ENCODE measurements at regions not wholly inside any gene's neighbourhood (a gene's known extent, or its start where the extent isn't known, plus 50 kb on each side); places are given as distances from the start of the nearest gene placed in this dataset.

DNA sequence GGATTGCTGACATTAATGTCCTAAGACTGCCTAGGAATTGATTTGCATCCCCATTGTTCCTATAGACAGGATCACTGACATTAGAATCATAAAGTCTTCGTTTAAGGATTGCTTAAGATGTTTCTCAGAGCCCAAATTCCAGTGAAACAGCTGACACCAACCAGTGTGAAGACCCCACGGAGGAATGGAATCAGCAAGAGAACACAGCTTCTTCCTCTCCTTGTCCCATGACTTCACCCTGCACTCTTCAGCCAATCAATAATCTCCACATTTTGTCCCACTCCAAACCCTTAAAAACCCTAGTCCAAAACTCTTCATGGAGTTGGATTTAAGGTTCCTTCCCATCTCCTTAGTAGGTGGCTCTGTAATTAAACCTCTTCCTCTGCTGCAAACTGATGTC, 157.0 kb upstream of the NDUFV2 start:
- no peak for DNase-seq

DNA sequence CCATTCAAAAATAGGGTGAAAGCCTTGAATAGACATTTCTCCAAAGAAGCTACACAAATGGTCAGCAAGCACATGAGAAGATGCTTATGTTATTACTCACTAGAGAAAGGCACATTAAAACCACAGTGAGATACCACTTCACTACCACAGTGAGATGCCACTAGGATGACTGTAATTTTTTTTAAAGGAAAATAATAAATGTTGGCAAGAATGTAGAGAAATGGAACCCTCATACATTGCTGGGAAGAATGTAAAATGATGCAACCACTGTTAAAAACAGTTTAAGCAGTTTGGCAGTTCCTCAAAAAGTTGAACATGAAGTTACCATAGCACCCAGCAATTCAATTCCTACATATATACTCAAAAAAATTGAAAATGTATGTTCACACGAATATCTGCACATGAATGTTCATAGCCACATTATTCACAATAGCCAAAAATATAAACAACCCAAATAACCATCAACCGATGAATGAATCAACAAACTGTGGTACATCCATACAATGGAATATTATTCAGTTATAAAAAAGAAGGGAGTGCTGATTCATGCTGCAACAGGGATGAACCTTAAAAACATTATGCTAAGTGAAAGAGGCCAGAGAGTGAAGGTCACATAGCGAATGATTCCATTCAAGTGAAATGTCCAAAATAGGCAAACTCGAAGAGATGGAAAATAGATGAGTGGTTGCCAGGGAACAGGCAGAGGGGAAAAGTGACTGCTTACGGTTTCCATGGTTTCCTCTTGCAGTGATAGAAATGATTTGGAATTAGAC, 156.2 kb upstream of the NDUFV2 start:
- DNase-seq = no peak

DNA sequence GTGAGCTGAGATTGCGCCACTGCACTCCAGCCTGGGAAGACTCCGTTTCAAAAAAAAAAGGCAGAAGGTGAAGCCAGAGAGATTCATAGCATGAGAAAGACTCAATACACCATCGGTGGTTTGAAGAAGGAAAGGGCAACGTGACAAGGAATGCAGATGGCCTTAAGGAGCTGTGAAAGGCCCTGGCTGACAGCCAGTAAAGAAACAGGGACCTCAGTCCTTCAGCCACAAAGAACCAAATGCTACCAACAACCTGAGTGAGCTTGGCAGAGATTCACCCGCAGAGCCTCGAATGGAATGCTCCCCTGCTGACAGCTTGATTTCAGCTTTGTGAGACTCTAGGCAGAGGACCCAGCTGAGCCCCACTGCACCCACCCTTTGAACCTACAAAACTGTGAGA, 154.9 kb upstream of the NDUFV2 start:
- no peak for DNase-seq

DNA sequence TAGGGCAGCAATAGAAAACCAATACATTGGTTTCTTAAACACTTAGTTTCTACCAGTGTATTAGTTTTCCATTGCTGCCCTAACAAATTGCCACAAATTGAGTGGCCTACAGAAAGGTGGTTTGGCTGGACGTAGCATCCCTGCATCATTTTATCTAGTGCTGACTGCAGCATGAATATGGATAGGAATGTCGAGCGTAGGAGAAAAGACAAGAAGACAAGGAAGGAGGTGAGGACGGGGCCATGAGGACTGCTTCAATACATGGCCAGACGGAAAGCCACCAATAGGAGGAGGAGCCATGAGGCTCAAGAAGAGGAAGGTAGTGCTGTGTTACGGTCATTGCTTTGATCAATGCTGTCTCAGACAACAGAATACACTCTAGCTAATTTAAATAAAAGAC, 154.5 kb upstream of the NDUFV2 start:
- no peak for DNase-seq

DNA sequence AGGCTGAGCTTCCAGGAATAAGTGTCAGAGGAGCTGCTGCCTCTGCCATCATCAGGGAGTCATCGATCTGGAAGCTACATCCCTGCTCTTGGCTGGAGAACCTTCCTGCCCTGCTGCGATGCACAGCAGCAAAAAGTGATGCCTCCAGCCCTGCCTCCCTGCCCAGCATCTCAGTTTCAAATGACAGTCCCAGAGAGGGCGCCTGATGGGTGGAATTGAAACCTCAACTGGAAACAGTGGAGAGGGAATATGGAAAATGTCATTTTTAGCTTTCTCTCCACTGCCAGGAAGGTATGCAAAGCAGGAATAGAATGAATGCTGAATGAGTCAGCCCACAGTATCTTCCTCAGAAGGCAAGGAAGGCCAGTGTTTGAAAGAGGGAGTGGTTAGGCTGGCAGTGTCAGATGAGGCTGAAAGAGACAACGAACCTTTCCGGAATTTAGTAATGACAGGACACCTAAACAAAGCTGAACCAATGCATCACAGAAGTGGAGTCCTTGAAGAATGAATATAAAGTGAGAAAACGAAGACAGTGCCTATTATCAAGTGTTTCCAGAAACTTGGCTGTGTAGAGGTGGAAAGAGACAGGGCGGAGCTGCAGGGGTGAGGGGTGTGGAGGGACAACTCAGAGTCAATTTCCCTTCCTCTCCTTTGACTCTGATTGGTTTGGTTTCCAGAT, 153.9 kb upstream of the NDUFV2 start:
- no peak for DNase-seq

DNA sequence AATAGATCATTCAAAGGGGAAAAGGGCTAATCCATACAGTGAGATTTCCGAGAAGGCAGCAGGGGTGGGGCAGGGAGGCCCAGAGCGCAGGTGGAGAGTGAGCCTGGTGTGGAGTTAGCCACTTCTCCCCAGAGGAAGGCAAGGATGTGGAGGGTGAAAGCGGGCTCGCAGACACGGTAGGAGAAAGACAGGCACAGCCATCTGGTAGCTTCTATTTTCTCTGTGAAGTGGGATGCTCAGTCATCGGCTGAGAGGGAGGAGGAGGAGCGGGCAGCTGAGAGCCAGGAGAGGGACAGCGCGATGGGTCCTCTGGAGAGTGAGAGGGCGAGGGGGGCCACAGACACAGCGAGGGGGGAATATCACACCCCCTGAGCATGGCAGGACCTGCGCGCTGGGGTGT, 153.3 kb upstream of the NDUFV2 start:
- DNase-seq = no peak

DNA sequence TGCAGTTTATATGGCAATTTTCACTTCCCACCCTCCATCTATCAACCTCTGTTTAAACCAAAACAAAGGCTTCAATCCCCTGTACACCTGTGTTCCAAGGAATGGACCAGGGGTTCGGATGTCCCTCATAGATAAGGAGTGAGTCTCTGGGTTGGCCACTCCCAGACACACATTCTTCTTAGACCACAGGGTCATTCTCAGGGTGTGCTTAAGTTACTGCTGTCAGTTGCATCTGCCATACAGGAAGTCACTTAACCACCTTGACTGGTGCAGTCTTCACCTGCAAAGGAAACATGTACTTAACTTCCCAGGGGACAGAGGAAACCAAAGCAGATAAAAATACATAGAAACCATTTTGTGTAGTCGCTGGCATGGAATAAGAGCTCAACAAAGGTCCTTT, 151.0 kb upstream of the NDUFV2 start:
- no peak for DNase-seq

DNA sequence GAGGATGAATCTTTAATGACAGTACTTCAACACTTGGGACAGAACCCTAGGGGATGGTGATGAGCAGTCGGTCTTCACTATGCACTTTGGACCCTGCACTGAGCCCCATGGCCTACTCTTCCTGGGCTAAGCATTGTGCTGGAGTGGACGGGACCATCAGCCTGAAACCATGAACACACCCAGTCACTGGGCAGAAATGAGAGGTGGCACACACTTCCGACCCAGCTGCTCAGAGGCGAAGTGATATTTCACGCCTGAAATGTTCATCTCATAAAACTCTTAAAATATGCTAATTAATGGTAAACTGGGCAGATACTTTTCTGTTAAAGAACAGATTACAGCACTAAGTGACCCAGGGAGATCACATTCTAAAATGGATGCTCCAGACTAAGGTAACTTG, 150.3 kb upstream of the NDUFV2 start:
- DNase-seq = no peak

DNA sequence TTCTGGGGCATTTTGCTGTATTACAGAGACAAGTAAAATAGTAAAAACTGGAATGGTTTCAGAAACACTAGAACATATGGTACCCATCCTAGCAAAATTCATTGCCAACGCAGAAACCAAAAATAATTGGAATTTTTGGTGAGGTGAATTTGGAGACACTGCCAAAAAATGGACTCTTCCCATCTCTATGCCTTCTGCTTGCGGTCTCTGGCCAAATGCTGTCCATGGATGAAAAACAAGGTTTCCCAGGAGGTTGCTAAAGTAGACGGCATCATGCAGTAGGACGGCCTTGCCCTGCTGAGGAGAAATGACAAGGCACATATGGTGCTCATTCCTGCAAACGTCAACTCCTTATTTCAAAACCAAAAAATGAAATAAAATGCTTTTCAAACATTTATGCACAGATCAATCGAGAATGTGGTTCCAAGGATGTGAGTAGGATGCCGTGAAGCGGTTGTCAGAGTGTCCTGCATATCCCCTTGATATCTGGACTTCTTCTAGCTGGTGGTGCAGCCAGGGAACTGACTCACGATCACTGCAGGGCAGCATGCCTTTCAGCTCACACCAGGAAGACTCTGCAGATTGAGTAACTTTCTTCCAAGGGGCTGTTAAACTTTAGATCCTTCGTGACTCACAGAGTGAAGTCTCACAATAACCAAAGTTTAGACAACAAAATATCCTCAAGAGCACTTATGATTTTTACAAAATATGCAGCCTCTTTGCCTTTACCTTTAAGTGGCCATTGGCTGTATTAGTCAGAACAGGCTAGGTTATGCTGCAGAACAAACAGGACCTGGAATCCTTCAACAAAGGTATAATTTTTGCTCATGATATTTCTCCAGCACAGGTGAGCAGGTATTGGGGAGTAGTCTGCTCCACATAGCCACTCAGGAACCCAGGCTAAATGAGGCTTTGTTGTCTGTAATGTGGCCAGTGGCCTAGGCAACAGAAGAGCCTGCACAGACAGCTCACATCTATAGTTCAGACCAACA, 149.4 kb upstream of the NDUFV2 start:
- DNase-seq = no peak

DNA sequence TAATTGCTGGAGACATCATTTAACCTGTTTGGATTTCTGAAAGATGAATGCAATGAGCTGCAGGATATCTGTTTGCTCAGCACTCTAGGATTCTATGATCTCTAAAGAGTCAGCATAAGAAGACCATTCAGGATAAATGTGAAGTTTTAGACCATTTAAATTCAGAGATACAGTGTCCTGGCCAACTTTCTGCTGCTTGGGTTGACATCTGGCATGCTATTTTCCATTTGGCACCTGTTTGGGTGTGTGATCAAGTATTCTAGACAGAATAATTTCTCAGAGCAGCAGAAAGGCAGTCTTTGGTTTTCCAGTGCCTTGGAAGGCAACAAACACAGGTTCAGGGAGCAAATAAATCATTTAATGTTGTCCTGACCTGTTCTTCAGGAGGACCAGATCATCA, 144.8 kb upstream of the NDUFV2 start:
- no peak for DNase-seq

DNA sequence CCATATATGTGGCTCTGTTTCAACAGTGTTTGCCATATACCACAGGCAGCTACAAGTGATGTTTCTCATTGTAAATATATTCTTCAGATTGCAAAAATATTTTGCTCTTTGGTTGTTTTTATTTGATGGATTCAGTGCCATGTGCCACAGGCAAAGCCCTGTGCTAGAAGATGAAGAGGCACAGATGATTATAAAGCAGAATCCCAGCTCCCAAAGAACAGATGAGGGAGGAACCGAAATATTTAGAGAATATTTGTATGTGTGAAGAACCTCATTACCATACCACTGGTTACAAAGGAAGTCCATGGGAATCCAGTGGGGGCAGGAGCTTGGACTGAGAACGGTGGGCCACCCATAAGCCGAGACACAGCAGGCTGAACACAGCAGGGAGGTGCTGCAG, 143.8 kb upstream of the NDUFV2 start:
- DNase-seq = no peak

DNA sequence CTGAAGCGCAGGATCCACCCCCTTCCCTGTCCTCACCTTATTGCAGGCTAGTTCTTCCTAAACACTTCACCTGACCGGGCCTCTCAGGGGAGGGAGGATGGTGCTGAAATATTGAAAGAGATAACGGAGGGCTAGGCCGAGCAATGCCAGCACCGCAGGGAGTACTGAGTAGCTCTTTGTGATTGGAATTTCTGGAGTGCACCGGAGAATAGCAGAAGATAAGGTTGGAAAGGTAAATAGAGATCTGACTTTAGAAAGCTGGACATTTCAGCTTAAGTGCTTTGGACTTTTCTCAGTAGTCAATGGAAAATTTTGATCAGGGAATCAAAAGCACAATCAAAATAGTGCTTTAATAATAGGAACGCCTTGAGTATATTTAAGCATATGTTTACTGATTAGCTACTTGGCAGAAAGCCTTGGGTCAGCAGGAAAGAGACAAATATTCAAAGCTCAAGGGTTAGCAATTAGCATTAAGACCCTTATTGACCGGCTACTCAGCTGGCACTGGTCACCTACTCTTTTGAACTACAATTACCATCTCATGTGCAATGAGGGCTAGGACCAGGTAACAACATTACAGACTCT, 142.9 kb upstream of the NDUFV2 start:
- DNase-seq = no peak

DNA sequence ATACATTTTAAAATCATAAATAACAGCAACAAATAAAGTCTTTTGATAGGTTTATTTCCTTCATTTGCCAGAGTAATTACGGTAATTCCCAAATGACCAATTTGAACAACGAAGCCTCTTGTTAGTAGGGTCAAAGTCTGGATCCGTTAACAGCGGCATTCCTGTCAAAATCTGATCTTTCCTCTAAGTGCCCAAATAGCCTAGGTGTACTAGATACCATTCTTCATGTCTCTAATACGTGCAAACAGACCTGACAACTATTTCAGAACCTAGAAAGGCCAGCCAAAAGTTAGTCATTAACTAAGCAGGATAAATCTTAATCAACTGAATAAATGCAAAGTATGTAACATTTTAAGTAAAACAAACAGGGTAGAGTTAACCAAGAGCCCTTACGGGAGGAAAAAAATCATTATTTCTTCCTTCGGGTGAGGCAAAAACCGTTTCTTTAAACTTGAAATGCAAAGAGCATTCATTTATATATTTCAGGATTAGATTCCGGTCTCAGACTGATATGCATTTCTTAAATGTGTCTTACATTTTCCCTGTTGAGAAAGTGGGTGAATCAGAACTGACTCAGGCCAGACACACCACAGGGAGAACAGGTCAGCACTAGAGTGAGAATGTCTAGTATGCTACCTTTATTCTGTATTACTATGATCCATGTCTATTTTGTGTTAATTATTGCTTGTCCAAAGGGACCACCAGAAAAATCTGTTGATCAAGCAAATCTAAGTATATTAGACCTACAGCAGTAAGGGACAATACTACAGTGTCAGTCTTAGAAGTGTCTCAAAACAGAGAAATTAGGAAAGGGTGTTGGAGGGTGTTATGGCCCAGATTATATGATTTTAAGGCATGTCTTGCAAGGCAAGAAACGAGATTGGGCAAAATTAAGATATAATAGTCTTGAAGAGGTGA, 141.5 kb upstream of the NDUFV2 start:
- DNase-seq = no peak

DNA sequence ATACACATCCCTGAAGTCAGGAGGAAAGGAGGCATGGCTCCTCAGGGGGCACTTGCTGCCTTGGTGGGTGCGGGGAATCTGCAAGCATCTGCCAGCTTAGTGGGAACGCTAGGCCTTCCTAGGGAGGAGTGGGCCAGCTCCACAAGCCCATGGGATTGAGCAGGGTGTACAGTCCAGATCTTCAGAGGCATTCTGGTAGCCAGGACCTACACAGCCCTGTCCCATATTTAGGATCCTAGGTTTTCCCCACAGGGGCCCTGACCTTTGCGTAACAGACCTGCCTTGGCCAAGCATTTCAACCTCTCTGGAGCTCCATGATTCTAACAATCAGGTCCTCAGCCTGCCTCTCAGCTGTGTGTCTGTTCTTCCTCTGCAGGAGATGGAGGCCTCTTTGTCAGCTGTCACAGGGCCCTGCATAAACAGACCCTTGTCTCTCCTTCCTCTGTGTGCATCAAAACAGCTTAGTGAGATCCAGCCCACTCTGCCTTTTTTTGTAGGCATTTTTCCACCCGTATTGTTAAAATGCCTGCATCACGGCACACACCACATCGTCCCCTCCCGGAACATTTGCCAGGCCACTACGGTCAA, 140.2 kb upstream of the NDUFV2 start:
- DNase-seq = no peak

DNA sequence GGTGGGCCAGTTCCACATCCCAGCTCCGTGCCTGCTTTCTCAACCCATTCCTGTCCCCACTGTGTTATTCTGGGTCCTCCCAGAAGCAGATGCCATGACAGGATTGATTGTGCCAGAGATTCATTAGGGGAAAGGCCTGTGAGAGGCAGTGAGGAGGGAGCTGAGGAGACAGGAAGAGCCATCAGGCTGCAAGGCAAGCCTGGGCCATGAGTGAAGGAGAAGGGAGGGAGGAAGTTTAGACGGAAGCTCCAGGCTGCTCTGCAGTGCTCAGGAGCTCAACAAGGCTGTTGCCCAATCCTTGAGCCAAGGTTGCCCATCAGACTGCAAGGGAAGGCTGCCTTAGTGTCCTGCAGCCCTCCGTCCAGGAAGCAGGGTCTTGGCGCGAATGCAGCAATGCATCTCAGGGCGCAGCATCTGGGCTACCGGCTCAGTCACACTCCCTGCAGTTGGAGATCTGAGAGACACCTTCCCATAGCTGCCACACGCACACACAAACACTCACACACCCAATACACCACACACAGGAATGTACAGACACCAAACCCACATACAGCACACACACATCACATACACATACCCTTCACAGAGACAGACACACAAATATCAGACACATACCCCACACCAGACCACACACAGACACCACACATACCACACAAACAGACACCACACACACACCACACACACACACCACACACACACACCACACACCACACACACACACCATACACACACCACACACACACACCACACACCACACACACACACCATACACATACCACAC, 139.5 kb upstream of the NDUFV2 start:
- no peak for DNase-seq

DNA sequence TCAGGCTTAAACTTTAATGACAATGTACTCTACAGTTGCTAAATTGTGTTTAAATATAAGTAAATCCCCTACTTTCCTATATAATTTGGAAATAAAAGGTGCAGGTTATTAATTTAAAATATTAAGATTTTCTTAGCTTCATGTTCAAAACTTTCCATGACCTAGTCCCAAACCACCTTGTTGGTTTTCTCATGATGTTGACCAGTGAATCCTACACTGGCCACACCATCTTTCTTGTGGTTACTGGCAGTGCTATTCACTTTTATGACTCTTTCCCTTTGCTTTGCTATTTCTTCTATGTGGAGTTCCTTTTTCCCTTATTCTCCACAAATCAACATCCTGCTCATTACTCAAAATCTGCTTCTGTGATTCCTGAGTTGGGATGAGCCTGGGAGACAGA, 138.6 kb upstream of the NDUFV2 start:
- DNase-seq = no peak

DNA sequence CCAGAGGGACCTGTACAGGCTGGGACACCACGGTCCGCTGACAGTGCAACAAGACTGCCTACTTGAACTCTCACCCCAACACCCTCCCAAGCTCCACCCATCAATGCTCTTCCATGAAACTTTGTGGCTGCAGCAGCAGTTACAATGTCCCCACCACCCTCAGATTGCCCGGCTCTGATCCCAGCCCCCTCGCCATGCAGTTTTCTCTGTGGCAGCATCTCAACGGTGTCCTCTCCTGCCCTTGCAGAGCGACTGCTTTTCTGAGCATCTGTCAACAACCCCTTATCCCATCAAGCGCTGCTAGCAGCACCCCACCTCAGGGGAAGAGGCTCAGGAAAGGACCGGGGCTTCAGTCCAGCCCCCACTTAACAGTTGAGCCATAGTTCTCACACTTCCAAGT, 137.1 kb upstream of the NDUFV2 start:
- DNase-seq = no peak

DNA sequence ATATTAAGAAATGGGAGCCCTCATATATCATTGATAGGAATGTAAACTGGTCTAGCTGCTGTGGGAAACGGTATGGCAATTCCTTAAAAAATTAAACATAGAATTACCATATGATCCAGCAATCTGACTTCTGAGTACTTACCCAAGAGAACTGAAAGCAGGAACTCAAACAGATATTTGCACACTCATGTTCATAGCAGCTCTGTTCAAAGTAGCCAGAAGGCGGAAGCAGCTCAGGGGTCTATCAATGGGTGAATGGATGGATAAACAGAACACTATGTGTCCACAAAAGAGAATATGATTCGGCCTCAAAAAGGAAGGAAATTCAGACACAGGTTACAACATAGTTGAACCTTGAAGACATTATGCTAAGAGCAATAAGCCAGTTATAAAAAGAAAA, 135.7 kb upstream of the NDUFV2 start:
- DNase-seq = no peak

DNA sequence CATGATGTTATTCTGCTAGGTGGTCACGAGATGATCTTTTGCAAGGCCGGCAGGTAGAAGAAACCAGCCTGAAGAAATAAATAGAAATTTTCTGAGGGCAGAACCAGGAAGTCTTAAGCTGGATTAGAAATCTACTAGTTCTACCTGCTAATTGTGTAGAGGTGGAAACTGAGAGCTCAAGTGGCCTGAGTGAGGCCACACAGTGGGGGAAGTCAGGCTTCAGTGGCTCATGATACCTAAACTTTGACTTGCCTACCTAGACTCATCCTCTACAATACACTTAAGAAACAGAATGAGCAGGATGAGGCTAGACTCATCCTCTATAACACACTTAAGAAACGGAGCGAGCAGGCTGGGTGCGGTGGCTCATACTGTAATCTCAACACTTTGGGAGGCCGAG, 134.9 kb upstream of the NDUFV2 start:
- no peak for DNase-seq

DNA sequence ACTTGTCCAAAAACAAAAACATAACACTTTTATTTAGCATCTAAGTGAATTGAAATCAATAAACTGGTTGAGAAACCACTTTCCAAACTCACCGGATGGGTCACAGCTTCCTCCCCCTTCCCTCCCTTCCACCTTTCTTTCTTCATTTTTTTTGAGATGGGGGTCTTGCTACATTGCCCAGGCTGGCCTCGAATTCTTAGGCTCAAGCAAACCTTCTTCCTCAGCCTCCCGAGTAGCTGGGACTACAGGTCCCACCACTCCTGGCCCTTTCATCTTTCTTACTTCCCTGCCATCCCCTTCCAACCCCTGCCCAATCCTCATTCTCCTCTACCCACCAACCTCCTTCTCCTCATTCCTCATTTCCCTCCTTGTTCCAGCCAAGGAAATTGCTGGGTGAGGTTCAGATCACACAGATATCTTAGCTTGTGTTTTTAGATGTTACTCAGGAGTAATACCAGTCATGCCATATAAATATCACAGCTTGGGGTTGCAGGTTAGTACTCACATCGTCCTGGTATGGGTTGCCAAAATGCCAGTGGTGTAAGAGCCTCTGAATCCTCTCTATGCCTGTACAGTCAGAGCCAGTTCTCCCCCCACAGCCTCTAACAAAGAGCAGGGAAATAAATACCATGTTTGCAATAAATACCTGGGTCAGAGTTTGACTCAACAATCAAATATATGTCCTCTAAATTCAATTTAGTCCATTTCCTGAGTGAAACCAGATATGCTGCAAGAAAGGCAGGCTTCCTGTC, 132.7 kb upstream of the NDUFV2 start:
- no peak for DNase-seq
